B cell (primary cell): ENCODE measurements at regions not wholly inside any gene's neighbourhood (a gene's known extent, or its start where the extent isn't known, plus 50 kb on each side); places are given as distances from the start of the nearest gene placed in this dataset.

Source experiments
- ATAC-seq: fragments of 200-7000 bp; cut with Tn5 transposase; one replicate; pipeline ENCODE4 v1.10.0; 2021; ENCODE audit warnings: low read depth, mild to moderate bottlenecking, moderate number of reproducible peaks, moderate library complexity
- CTCF ChIA-PET: fragments of 350-600 bp; sonication (Branson Sonifier 250); formaldehyde crosslinking; loops from one replicate; lab custom pipeline; 2021; ENCODE audit warnings: antibody characterized with exemption, inconsistent platforms; lab: Charles Lee
- POLR2A ChIA-PET: fragments of 350-600 bp; sonication (Branson Sonifier 250); formaldehyde crosslinking; loops from one replicate; lab custom pipeline; 2021; ENCODE audit warnings: antibody characterized with exemption; lab: Charles Lee
- DNase-seq: peaks from one replicate; pipeline ENCODE4 v3.0.0; 2013
- H2AFZ ChIP-seq: 2 replicates; pipeline ENCODE4 v1.6.1; 2012; ENCODE audit warnings: mild to moderate bottlenecking, low read depth, low read length; ENCODE audit not compliant: insufficient read depth, poor library complexity, severe bottlenecking
- H3K27ac ChIP-seq, 2 donors: 1 replicate in 1 of 2; 2 replicates in 1 of 2; pipeline ENCODE4 v1.5.1; 2012 to 2013; ENCODE audit warnings: low read length in 2 of 2, mild to moderate bottlenecking in 2 of 2, moderate library complexity in 1 of 2
- H3K27me3 ChIP-seq, 4 experiments: fragments of 200-600 bp in 1 of 4; sonication (generic) in 1 of 4; replicated peaks in 1 of 4; 1 replicate in 2 of 4; 2 replicates in 2 of 4; pipeline versions ENCODE4 v1.6.1 to v1.7.0; 2013 to 2016; ENCODE audit warnings: low read length in 3 of 4, mild to moderate bottlenecking in 2 of 4, mixed read lengths in 1 of 4, moderate library complexity in 1 of 4; ENCODE audit not compliant: insufficient read depth in 4 of 4, control insufficient read depth in 3 of 4; ENCODE audit errors: control extremely low read depth in 1 of 4
- H3K36me3 ChIP-seq, 2 experiments: replicated peaks in 1 of 2; 1 replicate in 1 of 2; 2 replicates in 1 of 2; pipeline versions ENCODE4 v1.6.1 to v1.7.1; 2013; ENCODE audit warnings: low read length in 1 of 2; ENCODE audit not compliant: insufficient read depth in 2 of 2, control insufficient read depth in 1 of 2; ENCODE audit errors: control extremely low read depth in 1 of 2, extremely low read depth in 1 of 2
- H3K4me1 ChIP-seq, 2 donors: fragments of 200-600 bp in 1 of 2; sonication (generic) in 1 of 2; 1 replicate in 1 of 2; 2 replicates in 1 of 2; pipeline versions ENCODE4 v1.5.1 to v1.6.1; 2013 to 2017; ENCODE audit warnings: low read length in 2 of 2; ENCODE audit not compliant: control insufficient read depth in 2 of 2, insufficient read depth in 2 of 2
- H3K4me2 ChIP-seq: replicated peaks from 2 replicates; pipeline ENCODE3; 2012; ENCODE audit warnings: mild to moderate bottlenecking, low read depth, low read length; ENCODE audit not compliant: poor library complexity, severe bottlenecking
- H3K4me3 ChIP-seq, 5 experiments: fragments of 200-600 bp in 1 of 5; sonication (generic) in 1 of 5; 1 replicate in 3 of 5; 2 replicates in 2 of 5; pipeline versions ENCODE4 v1.5.1 to v1.7.0; 2011 to 2016; ENCODE audit warnings: low read length in 4 of 5, mild to moderate bottlenecking in 4 of 5, low read depth in 2 of 5, control low read depth in 1 of 5, moderate library complexity in 1 of 5; ENCODE audit not compliant: insufficient read depth in 1 of 5; ENCODE audit errors: control extremely low read depth in 1 of 5, extremely low read depth in 1 of 5
- H3K79me2 ChIP-seq: fragments of 200-600 bp; sonication (generic); one replicate; pipeline ENCODE4 v1.6.0; 2016; ENCODE audit warnings: low read length; ENCODE audit not compliant: control insufficient read depth, insufficient read depth
- H3K9ac ChIP-seq: fragments of 200-600 bp; sonication (generic); 2 replicates; pipeline ENCODE4 v1.6.1; 2017; ENCODE audit warnings: mild to moderate bottlenecking, low read length, moderate library complexity
- H3K9me3 ChIP-seq, 3 donors: one replicate each; pipeline versions ENCODE4 v1.6.1 to v1.7.1; 2013; ENCODE audit warnings: low read length in 2 of 3; ENCODE audit not compliant: control insufficient read depth in 2 of 3, insufficient read depth in 1 of 3; ENCODE audit errors: control extremely low read depth in 1 of 3
- H4K20me1 ChIP-seq: 2 replicates; pipeline ENCODE4 v1.6.0; 2012; ENCODE audit warnings: mild to moderate bottlenecking, low read length; ENCODE audit not compliant: insufficient read depth, control insufficient read depth, poor library complexity, severe bottlenecking
- H3K27ac Mint-ChIP-seq: one replicate; pipeline ENCODE4 v1.8.0; 2021; ENCODE audit warnings: mixed read lengths
- H3K27me3 Mint-ChIP-seq: one replicate; pipeline ENCODE4 v1.8.0; 2021; ENCODE audit warnings: mixed read lengths
- H3K4me1 Mint-ChIP-seq: one replicate; pipeline ENCODE4 v1.8.0; 2021; ENCODE audit warnings: mixed read lengths
- H3K4me3 Mint-ChIP-seq: one replicate; pipeline ENCODE4 v1.8.0; 2021; ENCODE audit warnings: mixed read lengths
- H3K9me3 Mint-ChIP-seq: one replicate; pipeline ENCODE4 v1.8.0; 2022; ENCODE audit warnings: mixed read lengths; ENCODE audit not compliant: insufficient read depth
- CTCF ChIP-seq: fragments of 200-600 bp; IDR thresholded peaks from one replicate; pipeline ENCODE4 v1.8.0; 2022; ENCODE audit warnings: antibody characterized with exemption, mild to moderate bottlenecking
- EZH2 ChIP-seq: IDR thresholded peaks from 2 replicates; pipeline ENCODE4 v1.6.1; 2012; ENCODE audit warnings: borderline replicate concordance, low read depth, mild to moderate bottlenecking, moderate library complexity, low read length; ENCODE audit not compliant: insufficient read depth, poor library complexity, severe bottlenecking
- WGBS: methylation state at CpG from one replicate; pipeline ENCODE4 v1.1.5; 2013; ENCODE audit warnings: missing lambda C conversion rate; ENCODE audit not compliant: insufficient coverage; 5-methylcytosine and 5-hydroxymethylcytosine counted together
- intact Hi-C: fragments of 100-400 bp; cut with micrococcal nuclease; formaldehyde crosslinking; loops from one replicate; pipeline ENCODE4 v1.10.0; 2022

- Mint-ChIP-seq H3K4me3 (no peak overlapping the region), H3K27me3 (peaks cover 7% of the 10 kb centered on the region), H3K4me1 (no peaks in the 10 kb centered on the region), H3K27ac (no peak overlapping the region), H3K9me3 (peaks cover 2% of the 10 kb centered on the region)
- no peak for ATAC-seq
- Histone ChIP-seq H2AFZ (no peak overlapping the region), H3K4me2 (no peak overlapping the region), H4K20me1 (no peaks in the 10 kb centered on the region), H3K4me1 (no peaks in the 10 kb centered on the region), H3K79me2 (no peaks in the 10 kb centered on the region), H3K4me3 (no peak overlapping the region), H3K27ac (no peak overlapping the region), H3K36me3 (no peaks in the 10 kb centered on the region), H3K9me3 (peaks cover 0 to 4% (median 0%) of the 10 kb centered on the region in 3 donors), H3K27me3 (no peaks in the 10 kb centered on the region), H3K9ac (no peak overlapping the region)
- CTCF ChIA-PET = interaction anchor here (0.5 kb wide), 1 partner anchor 75 kb away, joined by 3 read pairs; no protein-coding TSS in a partner anchor
- 75% methylated on average over 2 of the region's 4 CpGs for WGBS
- TF ChIP-seq CTCF = no peak
- no peak for TF ChIP-seq EZH2
- POLR2A ChIA-PET = no interaction called here
- intact Hi-C loops = no loop called here
- DNase-seq = no peak
Observed at GRCh38 chr5:37940931-37941623, 101.2 kb upstream of the GDNF start.

GRCh38 chr5:37938861-37939260 lies 99.0 kb upstream of the GDNF start:
- Mint-ChIP-seq H3K9me3 (peaks cover 2% of the 10 kb centered on the region), H3K27ac (no peak overlapping the region), H3K4me1 (no peaks in the 10 kb centered on the region), H3K27me3 (peaks cover 7% of the 10 kb centered on the region), H3K4me3 (no peak overlapping the region)
- no peak overlapping the region for H3K4me2 ChIP-seq
- no peak overlapping the region for H3K9ac ChIP-seq
- CTCF ChIA-PET = no interaction called here
- peaks cover 0 to 4% (median 0%) of the 10 kb centered on the region in 3 donors for H3K9me3 ChIP-seq
- H4K20me1 ChIP-seq = no peaks in the 10 kb centered on the region
- H3K4me3 ChIP-seq = no peak overlapping the region
- TF ChIP-seq CTCF (no peak), EZH2 (no peak)
- no peak overlapping the region for H2AFZ ChIP-seq
- ATAC-seq = no peak
- no peaks in the 10 kb centered on the region for H3K79me2 ChIP-seq
- H3K27me3 ChIP-seq = no peaks in the 10 kb centered on the region
- WGBS = 100% methylated on average over 2 of the region's 2 CpGs
- no peaks in the 10 kb centered on the region for H3K4me1 ChIP-seq
- intact Hi-C loops = no loop called here
- no peak overlapping the region for H3K27ac ChIP-seq
- DNase-seq = no peak
- POLR2A ChIA-PET = no interaction called here
- H3K36me3 ChIP-seq = no peaks in the 10 kb centered on the region
